ENCODE measurements at regions not wholly inside any gene's neighbourhood (a gene's known extent, or its start where the extent isn't known, plus 50 kb on each side); places are given as distances from the start of the nearest gene placed in this dataset.

GRCh38 chr10:29740981-29741545, 106.3 kb upstream of the SVIL start:
- TF ChIP-seq, protein P1, sequence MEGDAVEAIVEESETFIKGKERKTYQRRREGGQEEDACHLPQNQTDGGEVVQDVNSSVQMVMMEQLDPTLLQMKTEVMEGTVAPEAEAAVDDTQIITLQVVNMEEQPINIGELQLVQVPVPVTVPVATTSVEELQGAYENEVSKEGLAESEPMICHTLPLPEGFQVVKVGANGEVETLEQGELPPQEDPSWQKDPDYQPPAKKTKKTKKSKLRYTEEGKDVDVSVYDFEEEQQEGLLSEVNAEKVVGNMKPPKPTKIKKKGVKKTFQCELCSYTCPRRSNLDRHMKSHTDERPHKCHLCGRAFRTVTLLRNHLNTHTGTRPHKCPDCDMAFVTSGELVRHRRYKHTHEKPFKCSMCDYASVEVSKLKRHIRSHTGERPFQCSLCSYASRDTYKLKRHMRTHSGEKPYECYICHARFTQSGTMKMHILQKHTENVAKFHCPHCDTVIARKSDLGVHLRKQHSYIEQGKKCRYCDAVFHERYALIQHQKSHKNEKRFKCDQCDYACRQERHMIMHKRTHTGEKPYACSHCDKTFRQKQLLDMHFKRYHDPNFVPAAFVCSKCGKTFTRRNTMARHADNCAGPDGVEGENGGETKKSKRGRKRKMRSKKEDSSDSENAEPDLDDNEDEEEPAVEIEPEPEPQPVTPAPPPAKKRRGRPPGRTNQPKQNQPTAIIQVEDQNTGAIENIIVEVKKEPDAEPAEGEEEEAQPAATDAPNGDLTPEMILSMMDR (IDR thresholded peaks at IDR 0.05): no peak
- TF ChIP-seq EP300 (IDR thresholded peaks at IDR 0.05): no peak
- no peak for TF ChIP-seq POLR2A (IDR thresholded peaks at IDR 0.05)
